ENCODE measurements at regions not wholly inside any gene's neighbourhood (a gene's known extent, or its start where the extent isn't known, plus 50 kb on each side); places are given as distances from the start of the nearest gene placed in this dataset.

- TF ChIP-seq GATA1 (IDR thresholded peaks at IDR 0.05; ENCODE audit: low read depth, low read length) (no peak), POLR2A (IDR thresholded peaks at IDR 0.05; ENCODE audit: low read length) (no peak)
- no peak for DNase-seq
Measured at GRCh38 chr4:81282131-81282530, 67.1 kb upstream of the PRKG2 start.

GRCh38 chr4:81274460-81274859 lies 59.4 kb upstream of the PRKG2 start:
- DNase-seq, result no peak
- TF ChIP-seq POLR2A (IDR thresholded peaks at IDR 0.05; ENCODE audit: low read length), result no peak

GRCh38 chr4:81272671-81273070 lies 57.6 kb upstream of the PRKG2 start:
- TF ChIP-seq GATA1 (IDR thresholded peaks at IDR 0.05; ENCODE audit: low read depth, low read length), result no peak
- no peak for TF ChIP-seq POLR2A (IDR thresholded peaks at IDR 0.05; ENCODE audit: low read length)
- DNase-seq, result peak; percentile 1 to 13
